Neuron (in vitro differentiated cells): ENCODE measurements at regions not wholly inside any gene's neighbourhood (a gene's known extent, or its start where the extent isn't known, plus 50 kb on each side); places are given as distances from the start of the nearest gene placed in this dataset.

Experiments used
- H2AFZ ChIP-seq: one replicate; pipeline ENCODE4 v1.6.1; 2013; ENCODE audit warnings: low read depth, mild to moderate bottlenecking, inconsistent platforms, low read length, moderate library complexity
- H3K27me3 ChIP-seq: one replicate; pipeline ENCODE4 v1.6.1; 2013; ENCODE audit warnings: low read length; ENCODE audit not compliant: insufficient read depth
- H3K36me3 ChIP-seq: one replicate; pipeline ENCODE4 v1.6.1; 2013; ENCODE audit warnings: low read length; ENCODE audit not compliant: insufficient read depth
- H3K4me1 ChIP-seq: one replicate; pipeline ENCODE4 v1.6.1; 2013; ENCODE audit warnings: low read length; ENCODE audit not compliant: insufficient read depth
- H3K4me3 ChIP-seq: 2 replicates; pipeline ENCODE4 v1.5.1; 2013; ENCODE audit warnings: mild to moderate bottlenecking, low read length, moderate library complexity
- H3K9me3 ChIP-seq: one replicate; pipeline ENCODE4 v1.6.1; 2013; ENCODE audit warnings: low read length

DNA sequence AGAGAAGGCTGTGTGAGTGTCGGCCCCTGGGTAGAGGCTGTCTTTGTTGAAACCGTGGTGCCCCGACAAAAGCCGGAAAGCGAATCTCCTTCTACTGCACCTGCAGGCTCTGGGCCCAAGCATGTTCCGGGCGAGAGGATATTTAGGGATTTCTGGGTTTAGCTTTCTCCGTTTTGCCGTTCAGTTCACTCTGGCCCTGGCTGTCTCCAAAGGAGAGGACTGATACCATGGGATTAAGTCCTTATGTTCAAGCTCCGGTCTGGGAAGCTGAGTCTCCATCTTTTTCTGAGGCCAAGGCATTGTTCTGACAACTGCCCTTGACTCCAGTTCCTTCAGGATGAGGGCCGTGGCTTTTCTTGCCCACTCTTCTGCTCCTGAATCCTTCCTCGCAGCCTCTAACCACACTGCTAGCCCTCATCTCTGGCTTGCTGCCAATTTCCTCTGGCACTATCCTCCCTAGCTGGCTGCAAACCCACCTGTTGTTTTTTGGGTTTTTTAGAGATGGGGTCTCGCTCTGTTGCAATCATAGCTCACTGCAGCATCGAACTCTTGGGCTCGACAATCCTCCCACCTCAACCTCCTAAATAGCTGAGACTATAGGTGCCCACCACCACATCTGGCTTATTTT, 206.8 kb downstream of the SKIDA1 start:
- Histone ChIP-seq H3K4me3 (no peak overlapping the region), H2AFZ (no peak overlapping the region), H3K27me3 (no peaks in the 10 kb centered on the region), H3K36me3 (no peaks in the 10 kb centered on the region), H3K9me3 (no peaks in the 10 kb centered on the region), H3K4me1 (peaks cover 26% of the 10 kb centered on the region)

GRCh38 chr10:21317902-21318301, 207.6 kb downstream of the SKIDA1 start:
- Histone ChIP-seq H3K9me3 (no peaks in the 10 kb centered on the region), H3K4me1 (peaks cover 28% of the 10 kb centered on the region), H2AFZ (no peak overlapping the region), H3K4me3 (no peak overlapping the region), H3K36me3 (no peaks in the 10 kb centered on the region), H3K27me3 (no peaks in the 10 kb centered on the region)

DNA sequence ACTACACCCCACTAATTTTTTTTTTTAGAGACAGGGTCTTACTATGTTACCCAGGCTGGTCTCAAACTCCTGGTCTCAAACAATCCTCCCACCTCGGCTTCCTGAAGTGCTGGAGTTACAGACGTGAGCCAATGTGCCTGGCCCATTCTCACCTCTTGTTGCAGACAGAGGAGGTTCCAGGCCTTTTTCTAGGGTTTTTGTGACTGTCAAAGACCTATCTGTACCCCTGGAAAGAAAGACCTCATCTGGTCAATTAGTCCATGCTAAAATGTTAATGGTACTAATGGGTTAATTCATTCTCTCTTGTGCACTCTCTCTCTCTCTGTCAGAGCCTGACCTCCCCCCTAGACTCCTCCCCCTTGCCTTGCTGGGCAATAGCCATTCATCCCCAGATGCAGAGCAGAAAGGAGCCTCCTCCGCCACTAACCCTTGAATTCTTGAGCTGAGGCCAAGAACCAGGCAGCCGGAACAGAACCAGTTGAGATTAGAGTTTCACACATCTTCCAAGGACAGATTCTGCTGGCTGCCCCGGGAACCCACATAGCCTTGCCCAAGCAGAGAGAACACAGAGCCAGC, 209.7 kb downstream of the SKIDA1 start:
- Histone ChIP-seq H3K27me3 (no peaks in the 10 kb centered on the region), H3K36me3 (no peaks in the 10 kb centered on the region), H3K9me3 (no peaks in the 10 kb centered on the region), H3K4me1 (peaks cover 28% of the 10 kb centered on the region), H3K4me3 (peak overlapping the region; percentile 41), H2AFZ (peak overlapping the region; percentile 6)

DNA sequence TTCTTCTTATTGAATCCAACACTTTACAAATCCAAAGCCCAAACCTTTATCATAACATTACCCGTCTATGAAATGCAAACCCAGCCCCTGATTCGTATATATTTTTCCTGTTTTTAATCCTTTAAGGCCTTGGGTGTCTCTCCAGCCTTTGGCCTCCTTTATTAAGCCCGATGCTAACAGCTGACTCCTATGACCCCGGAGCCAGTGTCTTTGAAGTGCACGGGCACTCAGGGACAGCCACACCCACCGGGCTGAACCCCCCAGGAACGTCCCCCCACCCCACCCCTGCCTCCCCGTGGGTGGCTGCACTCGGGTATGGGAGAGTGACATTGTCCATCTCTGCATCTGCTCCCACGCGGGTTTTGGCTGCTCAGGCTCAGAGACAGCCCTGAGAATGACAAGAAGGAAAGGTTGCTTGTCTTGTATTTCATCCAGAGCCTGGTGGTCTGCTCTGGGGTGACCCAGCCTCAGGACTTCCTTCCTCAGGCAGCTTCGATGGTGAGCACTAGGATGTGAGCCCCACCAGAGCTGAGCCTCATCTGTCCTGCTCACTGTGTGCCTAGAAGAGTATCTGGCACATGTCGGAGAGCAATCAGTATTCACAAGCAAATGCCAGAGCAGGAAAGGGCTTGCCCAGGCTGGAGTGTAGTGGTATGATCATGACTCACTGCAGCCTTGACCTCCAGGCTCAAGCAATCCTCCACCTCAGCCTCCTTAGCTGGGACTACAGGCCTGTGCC, 210.4 kb downstream of the SKIDA1 start:
- H3K4me1 ChIP-seq = peaks cover 28% of the 10 kb centered on the region
- H2AFZ ChIP-seq = peak overlapping the region; percentile 87
- H3K36me3 ChIP-seq = no peaks in the 10 kb centered on the region
- peak overlapping the region; percentile 41 for H3K4me3 ChIP-seq
- H3K27me3 ChIP-seq = no peaks in the 10 kb centered on the region
- H3K9me3 ChIP-seq = no peaks in the 10 kb centered on the region

DNA sequence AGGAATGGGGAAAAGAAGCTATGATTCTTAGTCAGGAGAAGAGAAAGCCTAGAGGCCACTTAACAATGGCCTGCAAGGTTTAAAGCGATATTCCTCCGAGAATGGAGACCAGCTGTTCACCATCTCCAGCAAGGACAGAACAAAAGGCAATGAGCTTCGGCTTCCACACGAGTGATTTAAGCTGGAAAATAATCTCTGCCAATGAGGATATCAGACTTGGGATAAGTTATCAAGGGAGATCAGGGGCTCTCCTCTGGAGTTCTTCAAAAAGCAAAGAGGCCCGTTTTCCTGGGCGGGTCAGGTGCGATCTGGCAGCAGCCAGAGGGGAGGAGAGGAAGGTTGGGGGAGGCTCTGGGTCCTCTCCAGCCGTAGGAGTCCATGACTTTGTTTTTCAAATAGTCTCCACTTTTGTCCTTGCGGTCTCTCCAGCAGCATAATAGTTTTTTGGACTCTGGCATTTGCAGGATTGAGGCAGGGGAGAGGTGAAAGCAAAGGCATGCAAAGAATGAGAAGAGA, 211.3 kb downstream of the SKIDA1 start:
- no peaks in the 10 kb centered on the region for H3K9me3 ChIP-seq
- H3K27me3 ChIP-seq = no peaks in the 10 kb centered on the region
- peak overlapping the region; percentile 41 for H3K4me3 ChIP-seq
- H3K4me1 ChIP-seq = peaks cover 28% of the 10 kb centered on the region
- H2AFZ ChIP-seq = peak overlapping the region; percentile 87
- H3K36me3 ChIP-seq = no peaks in the 10 kb centered on the region

- Histone ChIP-seq H2AFZ (peak overlapping the region; percentile 87), H3K4me1 (peaks cover 28% of the 10 kb centered on the region), H3K4me3 (peak overlapping the region; percentile 41), H3K27me3 (no peaks in the 10 kb centered on the region), H3K9me3 (no peaks in the 10 kb centered on the region), H3K36me3 (no peaks in the 10 kb centered on the region)
These were observed 211.8 kb downstream of the SKIDA1 start for GRCh38 chr10:21313691-21314090.

- H3K9me3 ChIP-seq = no peaks in the 10 kb centered on the region
- no peaks in the 10 kb centered on the region for H3K36me3 ChIP-seq
- no peak overlapping the region for H2AFZ ChIP-seq
- peaks cover 28% of the 10 kb centered on the region for H3K4me1 ChIP-seq
- H3K27me3 ChIP-seq = no peaks in the 10 kb centered on the region
- no peak overlapping the region for H3K4me3 ChIP-seq
These were observed 214.1 kb downstream of the SKIDA1 start for GRCh38 chr10:21311426-21311825.

- Histone ChIP-seq H3K4me1 (peaks cover 10% of the 10 kb centered on the region), H3K27me3 (no peaks in the 10 kb centered on the region)
These were observed 216.1 kb downstream of the SKIDA1 start for GRCh38 chr10:21309427-21309826.

GRCh38 chr10:21308946-21309345, 216.5 kb downstream of the SKIDA1 start:
- H3K36me3 ChIP-seq = no peaks in the 10 kb centered on the region
- H3K27me3 ChIP-seq = no peaks in the 10 kb centered on the region
- H3K4me1 ChIP-seq = peaks cover 6% of the 10 kb centered on the region
- H3K4me3 ChIP-seq = no peak overlapping the region
- H2AFZ ChIP-seq = no peak overlapping the region
- no peaks in the 10 kb centered on the region for H3K9me3 ChIP-seq

More at GRCh38 chr10:21309427-21309826, 216.1 kb downstream of the SKIDA1 start:
- H3K9me3 ChIP-seq = no peaks in the 10 kb centered on the region
- no peak overlapping the region for H2AFZ ChIP-seq
- H3K36me3 ChIP-seq = no peaks in the 10 kb centered on the region
- no peak overlapping the region for H3K4me3 ChIP-seq

DNA sequence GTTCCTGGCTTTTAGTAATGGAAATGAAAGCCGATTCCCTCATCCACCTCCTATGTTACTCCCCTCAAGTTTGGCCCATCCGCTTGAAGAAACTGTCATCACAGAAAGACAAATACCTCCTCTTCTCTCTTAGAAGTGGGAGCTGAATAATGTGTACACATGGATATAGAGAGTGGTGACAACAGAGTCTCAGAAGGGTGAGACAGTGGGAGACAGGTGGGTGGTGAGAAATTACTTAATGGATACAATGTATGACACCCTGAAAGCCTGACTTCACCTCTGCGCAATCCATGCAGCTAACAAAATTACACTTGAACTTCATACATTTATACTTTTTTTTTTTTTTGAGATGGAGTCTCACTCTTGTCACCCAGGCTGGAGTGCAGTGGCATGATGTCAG, 217.5 kb downstream of the SKIDA1 start:
- Histone ChIP-seq H3K4me1 (no peaks in the 10 kb centered on the region), H3K4me3 (no peak overlapping the region), H3K9me3 (no peaks in the 10 kb centered on the region)

DNA sequence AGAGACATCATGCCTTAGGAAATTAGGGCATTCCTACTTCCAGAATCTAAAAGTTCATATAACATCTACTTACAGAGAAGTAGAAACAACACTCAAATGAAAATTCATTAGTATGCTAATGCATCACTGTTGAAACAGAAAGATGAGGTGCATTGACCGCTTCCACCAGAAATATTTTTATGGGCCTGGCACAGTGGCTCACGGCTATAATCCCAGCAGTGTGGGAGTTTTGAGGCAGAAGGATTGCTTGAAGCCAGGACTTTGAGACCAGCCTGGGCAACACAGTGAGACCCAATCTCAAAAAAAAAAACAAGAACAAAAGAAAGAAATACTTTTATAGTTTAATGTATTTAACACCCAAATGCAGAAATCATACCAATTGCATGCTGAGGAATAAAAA, 220.9 kb downstream of the SKIDA1 start:
- Histone ChIP-seq H3K9me3 (no peaks in the 10 kb centered on the region), H3K36me3 (no peaks in the 10 kb centered on the region), H3K4me3 (no peak overlapping the region), H3K4me1 (no peaks in the 10 kb centered on the region), H2AFZ (no peak overlapping the region), H3K27me3 (no peaks in the 10 kb centered on the region)

More for the DNA sequence above, 217.5 kb downstream of the SKIDA1 start:
- no peaks in the 10 kb centered on the region for H3K27me3 ChIP-seq
- no peaks in the 10 kb centered on the region for H3K36me3 ChIP-seq
- no peak overlapping the region for H2AFZ ChIP-seq

DNA sequence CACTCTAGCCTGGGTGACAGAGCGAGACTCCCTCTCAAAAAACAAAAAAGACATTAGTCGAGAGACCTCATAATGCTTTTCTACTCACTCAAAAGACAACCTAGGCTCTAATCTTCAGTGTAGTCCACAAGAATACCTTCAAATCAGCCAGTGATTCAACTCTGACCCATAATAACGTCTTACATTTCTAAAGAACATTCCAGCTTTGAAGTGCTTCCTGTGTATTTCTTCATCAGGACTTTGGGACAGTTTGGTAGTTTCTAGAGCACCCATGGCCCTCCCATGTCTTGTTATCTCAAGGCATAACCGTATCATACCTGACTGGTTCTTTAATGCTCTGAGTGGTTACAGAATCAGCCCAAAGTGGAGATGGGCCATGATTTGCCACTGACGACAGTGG, 221.3 kb downstream of the SKIDA1 start:
- no peaks in the 10 kb centered on the region for H3K4me1 ChIP-seq
- H3K4me3 ChIP-seq = no peak overlapping the region
- no peaks in the 10 kb centered on the region for H3K36me3 ChIP-seq
- H3K9me3 ChIP-seq = no peaks in the 10 kb centered on the region
- no peak overlapping the region for H2AFZ ChIP-seq
- no peaks in the 10 kb centered on the region for H3K27me3 ChIP-seq

DNA sequence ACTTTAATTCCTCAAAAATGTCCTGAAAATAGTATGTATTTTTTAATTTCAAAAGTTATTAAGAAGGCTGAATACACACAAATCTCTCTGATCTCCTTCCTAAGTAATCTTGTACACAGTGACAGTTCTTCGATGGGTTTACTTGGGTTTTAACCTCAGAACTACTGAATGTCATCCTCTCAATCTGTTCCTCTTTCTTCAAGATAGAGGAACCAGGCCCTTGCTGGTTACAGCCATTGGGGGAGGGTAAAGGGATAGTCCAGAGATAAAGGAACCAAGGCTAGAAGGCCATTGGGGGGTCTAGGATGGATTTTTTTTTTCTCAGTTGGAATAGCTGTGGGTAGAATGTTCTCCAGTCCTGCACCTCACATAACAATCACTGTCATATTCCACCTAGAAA, 224.9 kb downstream of the SKIDA1 start:
- Histone ChIP-seq H3K9me3 (no peaks in the 10 kb centered on the region), H3K4me1 (peaks cover 9% of the 10 kb centered on the region), H3K36me3 (no peaks in the 10 kb centered on the region), H3K4me3 (no peak overlapping the region), H3K27me3 (no peaks in the 10 kb centered on the region), H2AFZ (no peak overlapping the region)
